GM12878 (cell line): ENCODE measurements at regions not wholly inside any gene's neighbourhood (a gene's known extent, or its start where the extent isn't known, plus 50 kb on each side); places are given as distances from the start of the nearest gene placed in this dataset.

Experiments used
- ATAC-seq: fragments of 200-7000 bp; cut with Tn5 transposase; 3 replicates; pipeline ENCODE4 v1.9.1; 2020; ENCODE audit warnings: mild to moderate bottlenecking, moderate library complexity
- BruUV-seq: library from RNA; stranded (reverse); fragments of 400-500 nt; replicated peaks from 2 replicates; lab custom pipeline; 2021; lab: Mats Ljungman, UMichigan
- CTCF ChIA-PET: fragments of 300-600 bp; sonication (Branson Sonifier 250); formaldehyde crosslinking; extraction: SDS; loops from one replicate; lab custom pipeline; 2021; ENCODE audit warnings: inconsistent platforms; lab: Yijun Ruan, JAX
- POLR2A ChIA-PET: fragments of 350-600 bp; formaldehyde crosslinking; extraction: SDS; loops from one replicate; lab custom pipeline; 2021; ENCODE audit warnings: inconsistent platforms; lab: Charles Lee
- RAD21 ChIA-PET: fragments of 300-600 bp; sonication (Branson Sonifier 250); formaldehyde crosslinking; loops from one replicate; lab custom pipeline; 2023; ENCODE audit warnings: antibody characterized with exemption; ENCODE audit not compliant: unreplicated experiment; lab: Charles Lee
- SMC1A ChIA-PET: fragments of 300-600 bp; sonication (Branson Sonifier 250); formaldehyde crosslinking; loops from one replicate; lab custom pipeline; 2023; ENCODE audit not compliant: unreplicated experiment, uncharacterized antibody; lab: Charles Lee
- DNase-seq: peaks from one replicate; pipeline ENCODE4 v3.0.0-alpha.2; 2011; ENCODE audit warnings: low read depth, low spot score
- FAIRE-seq: peaks from 3 replicates; lab custom pipeline; 2011; peaks lifted over from hg19 to GRCh38; lab: Jason Lieb, UNC
- H2AFZ ChIP-seq: 2 replicates; pipeline ENCODE4 v1.6.0; 2011; ENCODE audit warnings: low read depth, low read length, control low read depth; ENCODE audit not compliant: control insufficient read depth
- H3K27ac ChIP-seq: 2 replicates; pipeline ENCODE4 v1.5.1; 2011; ENCODE audit warnings: control low read depth; ENCODE audit not compliant: control insufficient read depth, insufficient read depth
- H3K27me3 ChIP-seq, 2 experiments: replicated peaks in 1 of 2; 2 replicates each; pipeline versions ENCODE4 v1.6.0 to v1.6.1; 2011; ENCODE audit warnings: low read length in 1 of 2; ENCODE audit not compliant: control insufficient read depth in 2 of 2, insufficient read depth in 2 of 2
- H3K36me3 ChIP-seq, 2 experiments: 2 replicates each; pipeline ENCODE4 v1.5.1; 2011; ENCODE audit warnings: low read length in 1 of 2; ENCODE audit not compliant: control insufficient read depth in 2 of 2, insufficient read depth in 2 of 2
- H3K4me1 ChIP-seq: 2 replicates; pipeline ENCODE4 v1.6.1; 2011; ENCODE audit warnings: mild to moderate bottlenecking, low read length, moderate library complexity, mixed read lengths; ENCODE audit not compliant: control insufficient read depth, insufficient read depth
- H3K4me2 ChIP-seq: 2 replicates; pipeline ENCODE4 v1.6.0; 2011; ENCODE audit warnings: control low read depth; ENCODE audit not compliant: control insufficient read depth, insufficient read depth
- H3K4me3 ChIP-seq: fragments of 200-600 bp; sonication (generic); 2 replicates; pipeline ENCODE4 v1.5.1; 2016
- H3K79me2 ChIP-seq: 2 replicates; pipeline ENCODE4 v1.6.0; 2011; ENCODE audit warnings: low read length; ENCODE audit not compliant: control insufficient read depth, insufficient read depth
- H3K9ac ChIP-seq: 2 replicates; pipeline ENCODE4 v1.8.0; 2011; ENCODE audit warnings: low read length, control low read depth, mixed read lengths; ENCODE audit not compliant: control insufficient read depth, insufficient read depth
- H3K9me3 ChIP-seq: replicated peaks from 3 replicates; pipeline ENCODE4 v1.5.1; 2011; ENCODE audit warnings: mild to moderate bottlenecking, low read length; ENCODE audit not compliant: control insufficient read depth, insufficient read depth
- H4K20me1 ChIP-seq: 2 replicates; pipeline ENCODE4 v1.6.0; 2011; ENCODE audit not compliant: control insufficient read depth, insufficient read depth
- ATF7 ChIP-seq: fragments of 450-650 bp; IDR thresholded peaks from 2 replicates; pipeline ENCODE4 v1.6.1; 2016; ENCODE audit warnings: low read depth, mild to moderate bottlenecking
- BRCA1 ChIP-seq: IDR thresholded peaks from 2 replicates; pipeline ENCODE4 v1.6.1; 2011; ENCODE audit warnings: low read depth, low read length, improper control_type of control experiment
- CBX3 ChIP-seq: fragments of 200-600 bp; sonication (generic); IDR thresholded peaks from 2 replicates; pipeline ENCODE4 v1.6.1; 2016; ENCODE audit warnings: low read depth, borderline replicate concordance
- CEBPB ChIP-seq, 2 experiments: fragments of 150-350 bp in 1 of 2; IDR thresholded peaks; 2 replicates each; pipeline ENCODE4 v1.6.1; 2012 to 2014; ENCODE audit warnings: low read depth in 2 of 2, low read length in 2 of 2, borderline replicate concordance in 1 of 2, inconsistent platforms in 1 of 2
- CREB1 ChIP-seq: IDR thresholded peaks from 2 replicates; pipeline ENCODE4 v1.6.1; 2012; ENCODE audit warnings: low read depth, mild to moderate bottlenecking, inconsistent platforms
- EP300 ChIP-seq, 2 experiments: fragments of 150-350 bp in 1 of 2; IDR thresholded peaks; 2 replicates each; pipeline ENCODE4 v1.6.1; 2011 to 2012; ENCODE audit warnings: low read depth in 2 of 2, low read length in 2 of 2, borderline replicate concordance in 1 of 2, improper control_type of control experiment in 1 of 2, inconsistent platforms in 1 of 2; ENCODE audit not compliant: control insufficient read depth in 1 of 2
- GABPA ChIP-seq: IDR thresholded peaks from 2 replicates; pipeline ENCODE4 v1.6.1; 2014; ENCODE audit warnings: antibody characterized with exemption, low read depth, mild to moderate bottlenecking, inconsistent platforms
- MTA3 ChIP-seq: IDR thresholded peaks from 2 replicates; pipeline ENCODE4 v1.6.1; 2012; ENCODE audit warnings: low read length, inconsistent platforms, borderline replicate concordance
- MYB ChIP-seq: fragments of 150-350 bp; IDR thresholded peaks from 2 replicates; pipeline ENCODE4 v1.6.1; 2014; ENCODE audit warnings: mild to moderate bottlenecking, low read depth, low read length, borderline replicate concordance
- NFXL1 ChIP-seq: fragments of 450-650 bp; IDR thresholded peaks from 2 replicates; pipeline ENCODE4 v1.6.1; 2017; ENCODE audit warnings: antibody characterized with exemption, mild to moderate bottlenecking, borderline replicate concordance
- NR2C1 ChIP-seq: fragments of 450-650 bp; IDR thresholded peaks from 2 replicates; pipeline ENCODE4 v1.6.1; 2017; ENCODE audit warnings: antibody characterized with exemption, mild to moderate bottlenecking, moderate library complexity
- PAX5 ChIP-seq: IDR thresholded peaks from 2 replicates; pipeline ENCODE4 v1.6.1; 2011; ENCODE audit warnings: low read depth, low read length, borderline replicate concordance
- RAD21 ChIP-seq: IDR thresholded peaks from 2 replicates; pipeline ENCODE4 v1.6.1; 2011; ENCODE audit warnings: mild to moderate bottlenecking, low read depth, low read length, moderate library complexity; ENCODE audit not compliant: insufficient read depth
- RFX5 ChIP-seq: IDR thresholded peaks from 2 replicates; pipeline ENCODE4 v1.6.1; 2011; ENCODE audit warnings: low read depth, low read length, improper control_type of control experiment
- SMARCA5 ChIP-seq: fragments of 450-650 bp; IDR thresholded peaks from 2 replicates; pipeline ENCODE4 v1.6.1; 2017; ENCODE audit warnings: mild to moderate bottlenecking
- SPI1 ChIP-seq: IDR thresholded peaks from 2 replicates; pipeline ENCODE4 v1.6.1; 2011; ENCODE audit warnings: low read depth, mild to moderate bottlenecking, low read length, moderate library complexity, borderline replicate concordance; ENCODE audit not compliant: insufficient read depth
- TBL1XR1 ChIP-seq: IDR thresholded peaks from 2 replicates; pipeline ENCODE4 v1.6.1; 2012; ENCODE audit warnings: low read depth, low read length, improper control_type of control experiment
- ZNF274 ChIP-seq: IDR thresholded peaks from one replicate; pipeline ENCODE4 v1.8.0; 2011; ENCODE audit not compliant: insufficient read length, insufficient read depth
- ZZZ3 ChIP-seq: IDR thresholded peaks from 2 replicates; pipeline ENCODE4 v1.6.1; 2011; ENCODE audit warnings: low read depth; ENCODE audit not compliant: control insufficient read depth, insufficient read length
- WGBS: methylation state at CpG from one replicate; pipeline ENCODE4 v1.1.6; 2016; ENCODE audit warnings: low lambda C conversion rate; ENCODE audit not compliant: insufficient replicate concordance, insufficient coverage; ENCODE audit errors: missing lambda C conversion rate; 5-methylcytosine and 5-hydroxymethylcytosine counted together
- in situ Hi-C: fragments of 300-500 bp; cut with MboI; formaldehyde crosslinking; loops from 9 replicates; pipeline ENCODE4 v1.14.3; 2018; ENCODE audit warnings: mixed read lengths
- intact Hi-C: fragments of 100-400 bp; cut with micrococcal nuclease; formaldehyde crosslinking; loops from one replicate; pipeline ENCODE4 v1.14.2; 2022; ENCODE audit not compliant: unreplicated experiment
- TF ChIP-seq, protein P1 (sequence below): fragments of 450-650 bp; IDR thresholded peaks from 2 replicates; pipeline ENCODE4 v1.6.1; 2017; ENCODE audit warnings: antibody characterized with exemption, mild to moderate bottlenecking, moderate library complexity
- TF ChIP-seq, protein P2 (sequence below): fragments of 450-650 bp; IDR thresholded peaks from 2 replicates; pipeline ENCODE4 v1.6.1; 2017; ENCODE audit warnings: borderline replicate concordance

DNA sequence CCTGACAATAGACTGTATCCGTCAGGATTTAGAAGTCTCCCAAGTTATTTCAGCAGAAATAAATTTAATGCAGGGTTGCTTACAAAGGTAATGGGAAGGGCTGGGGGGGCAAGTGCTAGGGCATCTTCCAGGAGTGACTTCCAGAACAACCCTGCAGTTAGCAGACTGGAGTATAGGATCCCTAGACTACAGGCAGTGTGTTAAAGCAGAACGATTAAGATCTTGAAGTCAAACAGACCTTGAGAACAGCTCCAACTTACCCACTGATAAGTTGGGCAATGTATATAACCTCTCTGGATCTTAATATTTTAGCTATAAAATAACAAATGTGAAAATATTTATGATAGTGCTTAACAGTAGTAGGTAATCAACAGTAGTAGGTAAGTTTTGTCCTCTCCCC is 113.6 kb upstream of the LIFR start (continued):
- TF ChIP-seq RFX5 (no peak), BRCA1 (no peak), NR2C1 (no peak)
- TF ChIP-seq, protein P1, sequence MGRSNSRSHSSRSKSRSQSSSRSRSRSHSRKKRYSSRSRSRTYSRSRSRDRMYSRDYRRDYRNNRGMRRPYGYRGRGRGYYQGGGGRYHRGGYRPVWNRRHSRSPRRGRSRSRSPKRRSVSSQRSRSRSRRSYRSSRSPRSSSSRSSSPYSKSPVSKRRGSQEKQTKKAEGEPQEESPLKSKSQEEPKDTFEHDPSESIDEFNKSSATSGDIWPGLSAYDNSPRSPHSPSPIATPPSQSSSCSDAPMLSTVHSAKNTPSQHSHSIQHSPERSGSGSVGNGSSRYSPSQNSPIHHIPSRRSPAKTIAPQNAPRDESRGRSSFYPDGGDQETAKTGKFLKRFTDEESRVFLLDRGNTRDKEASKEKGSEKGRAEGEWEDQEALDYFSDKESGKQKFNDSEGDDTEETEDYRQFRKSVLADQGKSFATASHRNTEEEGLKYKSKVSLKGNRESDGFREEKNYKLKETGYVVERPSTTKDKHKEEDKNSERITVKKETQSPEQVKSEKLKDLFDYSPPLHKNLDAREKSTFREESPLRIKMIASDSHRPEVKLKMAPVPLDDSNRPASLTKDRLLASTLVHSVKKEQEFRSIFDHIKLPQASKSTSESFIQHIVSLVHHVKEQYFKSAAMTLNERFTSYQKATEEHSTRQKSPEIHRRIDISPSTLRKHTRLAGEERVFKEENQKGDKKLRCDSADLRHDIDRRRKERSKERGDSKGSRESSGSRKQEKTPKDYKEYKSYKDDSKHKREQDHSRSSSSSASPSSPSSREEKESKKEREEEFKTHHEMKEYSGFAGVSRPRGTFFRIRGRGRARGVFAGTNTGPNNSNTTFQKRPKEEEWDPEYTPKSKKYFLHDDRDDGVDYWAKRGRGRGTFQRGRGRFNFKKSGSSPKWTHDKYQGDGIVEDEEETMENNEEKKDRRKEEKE = no peak
- TF ChIP-seq, all 136 proteins: peak for 0

DNA sequence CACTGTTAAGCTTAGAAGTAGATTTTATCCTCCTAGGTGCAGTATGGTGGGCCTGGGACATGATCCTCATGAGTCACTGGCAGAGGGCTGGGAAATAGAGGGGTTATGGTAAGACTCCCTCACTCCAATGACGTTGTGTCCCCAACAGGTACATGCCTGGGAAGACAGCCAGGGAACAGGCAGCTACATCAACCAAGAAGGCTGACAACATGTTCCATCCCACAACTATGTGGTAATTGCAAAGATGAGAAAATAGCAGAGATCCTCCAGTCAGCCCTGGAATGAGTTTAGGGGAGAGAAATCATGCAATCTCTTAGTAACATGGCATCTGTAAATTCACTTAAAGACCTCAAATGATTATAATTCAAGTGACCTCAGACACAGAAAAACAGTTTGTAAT is 114.4 kb upstream of the LIFR start:
- RAD21 ChIA-PET = no interaction called here
- FAIRE-seq (no peak), DNase-seq (no peak)
- in situ Hi-C loops (no loop called here), intact Hi-C loops (no loop called here)
- no peak overlapping the region for H3K9ac ChIP-seq
- no peak overlapping the region for H3K4me3 ChIP-seq
- no peaks in the 10 kb centered on the region; the same call in 1 of the 2 replicates for H4K20me1 ChIP-seq
- H3K9me3 ChIP-seq = no peaks in the 10 kb centered on the region
- no peaks in the 10 kb centered on the region for H3K4me1 ChIP-seq
- no peaks in the 10 kb centered on the region for H3K36me3 ChIP-seq
- no peak overlapping the region for H3K27ac ChIP-seq
- H3K79me2 ChIP-seq = no peaks in the 10 kb centered on the region
- H3K4me2 ChIP-seq = no peak overlapping the region
- BruUV-seq = no TSS peak
- 0 out of 4 replicates have a peak, but pooled peaks cover 0 to 2% of the 10 kb centered on the region in 2 experiments for H3K27me3 ChIP-seq
- SMC1A ChIA-PET = no interaction called here
- H2AFZ ChIP-seq = no peak overlapping the region
- TF ChIP-seq PAX5 = no peak
- TF ChIP-seq, protein P2, sequence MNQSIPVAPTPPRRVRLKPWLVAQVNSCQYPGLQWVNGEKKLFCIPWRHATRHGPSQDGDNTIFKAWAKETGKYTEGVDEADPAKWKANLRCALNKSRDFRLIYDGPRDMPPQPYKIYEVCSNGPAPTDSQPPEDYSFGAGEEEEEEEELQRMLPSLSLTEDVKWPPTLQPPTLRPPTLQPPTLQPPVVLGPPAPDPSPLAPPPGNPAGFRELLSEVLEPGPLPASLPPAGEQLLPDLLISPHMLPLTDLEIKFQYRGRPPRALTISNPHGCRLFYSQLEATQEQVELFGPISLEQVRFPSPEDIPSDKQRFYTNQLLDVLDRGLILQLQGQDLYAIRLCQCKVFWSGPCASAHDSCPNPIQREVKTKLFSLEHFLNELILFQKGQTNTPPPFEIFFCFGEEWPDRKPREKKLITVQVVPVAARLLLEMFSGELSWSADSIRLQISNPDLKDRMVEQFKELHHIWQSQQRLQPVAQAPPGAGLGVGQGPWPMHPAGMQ = no peak
- no peak for TF ChIP-seq MYB
- no peak for TF ChIP-seq NFXL1
- no peak for TF ChIP-seq ZNF274
- TF ChIP-seq GABPA = no peak
- TF ChIP-seq SPI1 = no peak
- no peak for TF ChIP-seq CREB1
- no peak for TF ChIP-seq ZZZ3
- no peak for TF ChIP-seq MTA3
- no peak for TF ChIP-seq EP300 (IDR thresholded peaks at IDR 0.05; ENCODE audit: borderline replicate concordance in 1 of 2, control insufficient read depth in 1 of 2, low read depth in 2 of 2, low read length in 2 of 2)
- no peak for TF ChIP-seq RAD21
- no peak for TF ChIP-seq TBL1XR1
- no peak for TF ChIP-seq CBX3
- TF ChIP-seq ATF7 = no peak
- TF ChIP-seq CEBPB (IDR thresholded peaks at IDR 0.05; ENCODE audit: borderline replicate concordance in 1 of 2, low read depth in 2 of 2, low read length in 2 of 2) = no peak
- TF ChIP-seq SMARCA5 = no peak
- TF ChIP-seq, all 136 proteins: peak for 0
- WGBS = 0% methylated on average over 1 of the region's 1 CpG
- ChIA-PET CTCF (no interaction called here), POLR2A (no interaction called here)
- no peak for ATAC-seq
